WTC11 (cell line): ENCODE measurements at regions not wholly inside any gene's neighbourhood (a gene's known extent, or its start where the extent isn't known, plus 50 kb on each side); places are given as distances from the start of the nearest gene placed in this dataset.

ENCODE experiments used
- ATAC-seq: fragments of 200-7000 bp; cut with Tn5 transposase; 2 replicates; pipeline ENCODE4 v1.10.0; 2021; ENCODE audit warnings: mild to moderate bottlenecking, moderate library complexity
- CTCF ChIA-PET: fragments of 300-600 bp; sonication (Branson Sonifier 250); formaldehyde crosslinking; loops from one replicate; lab custom pipeline; 2021; ENCODE audit warnings: antibody characterized with exemption; lab: Charles Lee
- POLR2A ChIA-PET: fragments of 350-600 bp; sonication (Branson Sonifier 250); formaldehyde crosslinking; loops from one replicate; lab custom pipeline; 2021; ENCODE audit warnings: antibody characterized with exemption; lab: Charles Lee
- DNase-seq: peaks from one replicate; pipeline ENCODE4 v3.0.0; 2021; ENCODE audit warnings: low spot score
- H3K27ac Mint-ChIP-seq: 2 replicates; pipeline ENCODE4 v1.8.0; 2021; ENCODE audit warnings: mixed read lengths
- H3K27me3 Mint-ChIP-seq: 2 replicates; pipeline ENCODE4 v1.8.0; 2021; ENCODE audit warnings: low read depth, mild to moderate bottlenecking, moderate library complexity, mixed read lengths
- H3K36me3 Mint-ChIP-seq: 2 replicates; pipeline ENCODE4 v1.8.0; 2021; ENCODE audit warnings: mixed read lengths
- H3K4me1 Mint-ChIP-seq: 2 replicates; pipeline ENCODE4 v1.8.0; 2022; ENCODE audit warnings: mixed read lengths
- H3K4me3 Mint-ChIP-seq: 2 replicates; pipeline ENCODE4 v1.8.0; 2021; ENCODE audit warnings: mild to moderate bottlenecking, moderate library complexity, mixed read lengths
- H3K9me3 Mint-ChIP-seq: 2 replicates; pipeline ENCODE4 v1.8.0; 2021; ENCODE audit warnings: mixed read lengths
- ELF4 ChIP-seq: sonication (generic); formaldehyde crosslinking; IDR thresholded peaks from 2 replicates; pipeline ENCODE4 v1.8.1; 2022; ENCODE audit warnings: low read depth, mild to moderate bottlenecking, moderate library complexity, missing genetic modification reagents
- FOXP1 ChIP-seq: sonication (generic); formaldehyde crosslinking; IDR thresholded peaks from 2 replicates; pipeline ENCODE4 v1.8.0; 2022; ENCODE audit warnings: missing genetic modification reagents, mild to moderate bottlenecking, moderate library complexity, borderline replicate concordance
- HMGA2 ChIP-seq: fragments of 250-450 bp; sonication (Bioruptor Pico); IDR thresholded peaks from 2 replicates; pipeline ENCODE4 v1.4.0; 2021; ENCODE audit warnings: mild to moderate bottlenecking, moderate library complexity
- JUN ChIP-seq: sonication (generic); formaldehyde crosslinking; IDR thresholded peaks from 2 replicates; pipeline ENCODE4 v1.8.0; 2023; ENCODE audit warnings: mild to moderate bottlenecking, missing genetic modification reagents
- NR2C2 ChIP-seq: sonication (generic); formaldehyde crosslinking; IDR thresholded peaks from 2 replicates; pipeline ENCODE4 v1.8.0; 2022; ENCODE audit warnings: mild to moderate bottlenecking, missing genetic modification reagents
- RELA ChIP-seq: sonication (generic); formaldehyde crosslinking; IDR thresholded peaks from 2 replicates; pipeline ENCODE4 v1.8.1; 2022; ENCODE audit warnings: missing genetic modification reagents, mild to moderate bottlenecking, borderline replicate concordance
- SMAD4 ChIP-seq: sonication (generic); formaldehyde crosslinking; IDR thresholded peaks from 2 replicates; pipeline ENCODE4 v1.8.0; 2022; ENCODE audit warnings: mild to moderate bottlenecking, missing genetic modification reagents
- SP1 ChIP-seq: sonication (generic); formaldehyde crosslinking; conservative IDR thresholded peaks from 2 replicates; pipeline ENCODE4 v1.8.1; 2022; ENCODE audit warnings: missing genetic modification reagents
- ZNF138 ChIP-seq: sonication (generic); formaldehyde crosslinking; conservative IDR thresholded peaks from 2 replicates; pipeline ENCODE4 v1.8.1; 2022; ENCODE audit warnings: mild to moderate bottlenecking, moderate library complexity, missing genetic modification reagents
- ZNF396 ChIP-seq: fragments of 250-450 bp; sonication (Bioruptor Pico); IDR thresholded peaks from 2 replicates; pipeline ENCODE4 v1.8.0; 2021; ENCODE audit warnings: mild to moderate bottlenecking, moderate library complexity, borderline replicate concordance
- TF ChIP-seq, protein P1 (sequence below): sonication (generic); formaldehyde crosslinking; IDR thresholded peaks from 2 replicates; pipeline ENCODE4 v1.8.1; 2022; ENCODE audit warnings: mild to moderate bottlenecking, missing genetic modification reagents, moderate library complexity, borderline replicate concordance
- TF ChIP-seq, protein P2 (sequence below): sonication (generic); formaldehyde crosslinking; IDR thresholded peaks from 2 replicates; pipeline ENCODE4 v1.8.1; 2023; ENCODE audit warnings: mild to moderate bottlenecking, missing genetic modification reagents, moderate library complexity
- TF ChIP-seq, protein P3 (sequence below): fragments of 250-450 bp; sonication (Bioruptor Pico); IDR thresholded peaks from 2 replicates; pipeline ENCODE4 v1.9.0; 2021; ENCODE audit warnings: mild to moderate bottlenecking, borderline replicate concordance
- TF ChIP-seq, protein P4 (sequence below): fragments of 250-450 bp; sonication (Bioruptor Pico); IDR thresholded peaks from 2 replicates; pipeline ENCODE4 v1.9.0; 2021; ENCODE audit warnings: mild to moderate bottlenecking
- TF ChIP-seq, protein P5 (sequence below): fragments of 250-450 bp; sonication (Bioruptor Pico); IDR thresholded peaks from 2 replicates; pipeline ENCODE4 v1.9.0; 2021; ENCODE audit warnings: moderate library complexity, mild to moderate bottlenecking, inconsistent platforms, borderline replicate concordance
- TF ChIP-seq, protein P6 (sequence below): sonication (generic); formaldehyde crosslinking; IDR thresholded peaks from 2 replicates; pipeline ENCODE4 v1.8.0; 2023; ENCODE audit warnings: missing genetic modification reagents
- TF ChIP-seq, protein P7 (sequence below): fragments of 250-450 bp; sonication (Bioruptor Pico); conservative IDR thresholded peaks from 2 replicates; pipeline ENCODE4 v1.9.0; 2021; ENCODE audit warnings: mild to moderate bottlenecking
- TF ChIP-seq, protein P8 (sequence below): sonication (generic); formaldehyde crosslinking; conservative IDR thresholded peaks from 2 replicates; pipeline ENCODE4 v1.8.1; 2023; ENCODE audit warnings: mild to moderate bottlenecking, low read depth, missing genetic modification reagents, moderate library complexity
- TF ChIP-seq, protein P9 (sequence below): sonication (generic); formaldehyde crosslinking; IDR thresholded peaks from 2 replicates; pipeline ENCODE4 v1.8.1; 2022; ENCODE audit warnings: mild to moderate bottlenecking, moderate library complexity, missing genetic modification reagents

DNA sequence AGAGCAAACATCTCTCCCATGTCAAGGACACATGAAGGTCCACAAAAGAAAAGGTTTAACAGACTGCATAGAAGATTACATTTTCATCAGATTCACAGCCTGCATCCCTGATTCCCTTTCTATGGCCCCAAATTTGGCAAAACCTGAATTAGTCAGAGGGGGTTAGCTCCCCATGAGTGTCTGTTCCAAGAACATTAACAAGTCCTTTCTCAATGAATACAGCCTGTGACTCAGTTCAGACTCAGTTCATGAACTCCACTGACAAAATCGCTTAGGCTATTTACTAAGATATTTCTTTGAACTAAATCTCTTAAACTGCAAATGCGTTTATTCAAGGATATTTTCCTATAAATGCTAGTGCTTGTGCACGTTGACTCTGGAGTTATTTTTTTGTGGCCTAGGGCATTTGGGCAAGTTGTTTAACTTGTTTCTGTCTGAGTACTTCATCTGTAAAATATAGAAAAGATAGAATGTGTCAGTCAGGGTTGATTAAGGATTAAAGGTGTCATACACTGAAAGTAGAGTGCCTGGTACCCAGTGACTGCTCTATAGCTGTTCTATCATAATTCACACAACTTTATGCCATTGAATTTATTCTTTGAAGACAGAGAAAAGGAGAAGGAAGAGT, 422.6 kb downstream of the HTR1B start (continued):
- TF ChIP-seq, protein P1, sequence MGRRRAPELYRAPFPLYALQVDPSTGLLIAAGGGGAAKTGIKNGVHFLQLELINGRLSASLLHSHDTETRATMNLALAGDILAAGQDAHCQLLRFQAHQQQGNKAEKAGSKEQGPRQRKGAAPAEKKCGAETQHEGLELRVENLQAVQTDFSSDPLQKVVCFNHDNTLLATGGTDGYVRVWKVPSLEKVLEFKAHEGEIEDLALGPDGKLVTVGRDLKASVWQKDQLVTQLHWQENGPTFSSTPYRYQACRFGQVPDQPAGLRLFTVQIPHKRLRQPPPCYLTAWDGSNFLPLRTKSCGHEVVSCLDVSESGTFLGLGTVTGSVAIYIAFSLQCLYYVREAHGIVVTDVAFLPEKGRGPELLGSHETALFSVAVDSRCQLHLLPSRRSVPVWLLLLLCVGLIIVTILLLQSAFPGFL (CRISPR knock-in tag): no peak

DNA sequence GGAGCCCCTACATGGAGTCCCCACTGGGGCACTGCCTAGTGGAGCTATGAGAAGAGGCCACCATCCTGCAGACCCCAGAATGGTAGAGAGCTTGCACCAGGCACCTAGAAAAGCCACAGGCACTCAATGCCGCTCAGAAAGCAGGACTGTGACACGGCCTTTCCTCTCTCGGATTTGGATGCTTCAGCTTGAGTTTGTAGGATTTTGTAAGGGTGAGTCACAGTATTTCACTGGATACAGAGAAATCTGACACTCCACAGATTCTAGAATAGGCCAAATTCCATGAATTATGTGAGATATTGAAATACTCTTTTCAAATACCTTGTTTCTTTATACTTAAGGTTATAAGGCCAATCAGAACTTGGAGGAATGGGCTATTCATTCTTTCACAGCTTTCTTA, 424.5 kb downstream of the HTR1B start:
- Mint-ChIP-seq H3K9me3 (peaks cover 34% of the 10 kb centered on the region), H3K4me3 (no peak overlapping the region), H3K27me3 (peaks cover 4% of the 10 kb centered on the region), H3K27ac (no peak overlapping the region), H3K4me1 (peaks cover 6% of the 10 kb centered on the region), H3K36me3 (peaks cover 14% of the 10 kb centered on the region)
- POLR2A ChIA-PET: no interaction called here
- TF ChIP-seq JUN (CRISPR knock-in tag): no peak
- TF ChIP-seq SMAD4 (CRISPR knock-in tag): no peak
- TF ChIP-seq, protein P2, sequence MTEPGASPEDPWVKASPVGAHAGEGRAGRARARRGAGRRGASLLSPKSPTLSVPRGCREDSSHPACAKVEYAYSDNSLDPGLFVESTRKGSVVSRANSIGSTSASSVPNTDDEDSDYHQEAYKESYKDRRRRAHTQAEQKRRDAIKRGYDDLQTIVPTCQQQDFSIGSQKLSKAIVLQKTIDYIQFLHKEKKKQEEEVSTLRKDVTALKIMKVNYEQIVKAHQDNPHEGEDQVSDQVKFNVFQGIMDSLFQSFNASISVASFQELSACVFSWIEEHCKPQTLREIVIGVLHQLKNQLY (CRISPR knock-in tag): no peak
- TF ChIP-seq, protein P3, sequence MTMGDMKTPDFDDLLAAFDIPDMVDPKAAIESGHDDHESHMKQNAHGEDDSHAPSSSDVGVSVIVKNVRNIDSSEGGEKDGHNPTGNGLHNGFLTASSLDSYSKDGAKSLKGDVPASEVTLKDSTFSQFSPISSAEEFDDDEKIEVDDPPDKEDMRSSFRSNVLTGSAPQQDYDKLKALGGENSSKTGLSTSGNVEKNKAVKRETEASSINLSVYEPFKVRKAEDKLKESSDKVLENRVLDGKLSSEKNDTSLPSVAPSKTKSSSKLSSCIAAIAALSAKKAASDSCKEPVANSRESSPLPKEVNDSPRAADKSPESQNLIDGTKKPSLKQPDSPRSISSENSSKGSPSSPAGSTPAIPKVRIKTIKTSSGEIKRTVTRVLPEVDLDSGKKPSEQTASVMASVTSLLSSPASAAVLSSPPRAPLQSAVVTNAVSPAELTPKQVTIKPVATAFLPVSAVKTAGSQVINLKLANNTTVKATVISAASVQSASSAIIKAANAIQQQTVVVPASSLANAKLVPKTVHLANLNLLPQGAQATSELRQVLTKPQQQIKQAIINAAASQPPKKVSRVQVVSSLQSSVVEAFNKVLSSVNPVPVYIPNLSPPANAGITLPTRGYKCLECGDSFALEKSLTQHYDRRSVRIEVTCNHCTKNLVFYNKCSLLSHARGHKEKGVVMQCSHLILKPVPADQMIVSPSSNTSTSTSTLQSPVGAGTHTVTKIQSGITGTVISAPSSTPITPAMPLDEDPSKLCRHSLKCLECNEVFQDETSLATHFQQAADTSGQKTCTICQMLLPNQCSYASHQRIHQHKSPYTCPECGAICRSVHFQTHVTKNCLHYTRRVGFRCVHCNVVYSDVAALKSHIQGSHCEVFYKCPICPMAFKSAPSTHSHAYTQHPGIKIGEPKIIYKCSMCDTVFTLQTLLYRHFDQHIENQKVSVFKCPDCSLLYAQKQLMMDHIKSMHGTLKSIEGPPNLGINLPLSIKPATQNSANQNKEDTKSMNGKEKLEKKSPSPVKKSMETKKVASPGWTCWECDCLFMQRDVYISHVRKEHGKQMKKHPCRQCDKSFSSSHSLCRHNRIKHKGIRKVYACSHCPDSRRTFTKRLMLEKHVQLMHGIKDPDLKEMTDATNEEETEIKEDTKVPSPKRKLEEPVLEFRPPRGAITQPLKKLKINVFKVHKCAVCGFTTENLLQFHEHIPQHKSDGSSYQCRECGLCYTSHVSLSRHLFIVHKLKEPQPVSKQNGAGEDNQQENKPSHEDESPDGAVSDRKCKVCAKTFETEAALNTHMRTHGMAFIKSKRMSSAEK (CRISPR knock-in tag): no peak
- no peak for TF ChIP-seq ZNF396
- no peak for TF ChIP-seq SP1 (CRISPR knock-in tag)
- TF ChIP-seq, protein P4, sequence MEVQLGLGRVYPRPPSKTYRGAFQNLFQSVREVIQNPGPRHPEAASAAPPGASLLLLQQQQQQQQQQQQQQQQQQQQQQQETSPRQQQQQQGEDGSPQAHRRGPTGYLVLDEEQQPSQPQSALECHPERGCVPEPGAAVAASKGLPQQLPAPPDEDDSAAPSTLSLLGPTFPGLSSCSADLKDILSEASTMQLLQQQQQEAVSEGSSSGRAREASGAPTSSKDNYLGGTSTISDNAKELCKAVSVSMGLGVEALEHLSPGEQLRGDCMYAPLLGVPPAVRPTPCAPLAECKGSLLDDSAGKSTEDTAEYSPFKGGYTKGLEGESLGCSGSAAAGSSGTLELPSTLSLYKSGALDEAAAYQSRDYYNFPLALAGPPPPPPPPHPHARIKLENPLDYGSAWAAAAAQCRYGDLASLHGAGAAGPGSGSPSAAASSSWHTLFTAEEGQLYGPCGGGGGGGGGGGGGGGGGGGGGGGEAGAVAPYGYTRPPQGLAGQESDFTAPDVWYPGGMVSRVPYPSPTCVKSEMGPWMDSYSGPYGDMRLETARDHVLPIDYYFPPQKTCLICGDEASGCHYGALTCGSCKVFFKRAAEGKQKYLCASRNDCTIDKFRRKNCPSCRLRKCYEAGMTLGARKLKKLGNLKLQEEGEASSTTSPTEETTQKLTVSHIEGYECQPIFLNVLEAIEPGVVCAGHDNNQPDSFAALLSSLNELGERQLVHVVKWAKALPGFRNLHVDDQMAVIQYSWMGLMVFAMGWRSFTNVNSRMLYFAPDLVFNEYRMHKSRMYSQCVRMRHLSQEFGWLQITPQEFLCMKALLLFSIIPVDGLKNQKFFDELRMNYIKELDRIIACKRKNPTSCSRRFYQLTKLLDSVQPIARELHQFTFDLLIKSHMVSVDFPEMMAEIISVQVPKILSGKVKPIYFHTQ (CRISPR knock-in tag): no peak
- TF ChIP-seq ZNF138 (CRISPR knock-in tag): no peak
- no peak for TF ChIP-seq HMGA2 (CRISPR knock-in tag)
- TF ChIP-seq, protein P5, sequence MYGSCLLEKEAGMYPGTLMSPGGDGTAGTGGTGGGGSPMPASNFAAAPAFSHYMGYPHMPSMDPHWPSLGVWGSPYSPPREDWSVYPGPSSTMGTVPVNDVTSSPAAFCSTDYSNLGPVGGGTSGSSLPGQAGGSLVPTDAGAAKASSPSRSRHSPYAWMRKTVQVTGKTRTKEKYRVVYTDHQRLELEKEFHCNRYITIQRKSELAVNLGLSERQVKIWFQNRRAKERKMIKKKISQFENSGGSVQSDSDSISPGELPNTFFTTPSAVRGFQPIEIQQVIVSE: no peak
- TF ChIP-seq, protein P6, sequence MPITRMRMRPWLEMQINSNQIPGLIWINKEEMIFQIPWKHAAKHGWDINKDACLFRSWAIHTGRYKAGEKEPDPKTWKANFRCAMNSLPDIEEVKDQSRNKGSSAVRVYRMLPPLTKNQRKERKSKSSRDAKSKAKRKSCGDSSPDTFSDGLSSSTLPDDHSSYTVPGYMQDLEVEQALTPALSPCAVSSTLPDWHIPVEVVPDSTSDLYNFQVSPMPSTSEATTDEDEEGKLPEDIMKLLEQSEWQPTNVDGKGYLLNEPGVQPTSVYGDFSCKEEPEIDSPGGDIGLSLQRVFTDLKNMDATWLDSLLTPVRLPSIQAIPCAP: no peak
- TF ChIP-seq, protein P7, sequence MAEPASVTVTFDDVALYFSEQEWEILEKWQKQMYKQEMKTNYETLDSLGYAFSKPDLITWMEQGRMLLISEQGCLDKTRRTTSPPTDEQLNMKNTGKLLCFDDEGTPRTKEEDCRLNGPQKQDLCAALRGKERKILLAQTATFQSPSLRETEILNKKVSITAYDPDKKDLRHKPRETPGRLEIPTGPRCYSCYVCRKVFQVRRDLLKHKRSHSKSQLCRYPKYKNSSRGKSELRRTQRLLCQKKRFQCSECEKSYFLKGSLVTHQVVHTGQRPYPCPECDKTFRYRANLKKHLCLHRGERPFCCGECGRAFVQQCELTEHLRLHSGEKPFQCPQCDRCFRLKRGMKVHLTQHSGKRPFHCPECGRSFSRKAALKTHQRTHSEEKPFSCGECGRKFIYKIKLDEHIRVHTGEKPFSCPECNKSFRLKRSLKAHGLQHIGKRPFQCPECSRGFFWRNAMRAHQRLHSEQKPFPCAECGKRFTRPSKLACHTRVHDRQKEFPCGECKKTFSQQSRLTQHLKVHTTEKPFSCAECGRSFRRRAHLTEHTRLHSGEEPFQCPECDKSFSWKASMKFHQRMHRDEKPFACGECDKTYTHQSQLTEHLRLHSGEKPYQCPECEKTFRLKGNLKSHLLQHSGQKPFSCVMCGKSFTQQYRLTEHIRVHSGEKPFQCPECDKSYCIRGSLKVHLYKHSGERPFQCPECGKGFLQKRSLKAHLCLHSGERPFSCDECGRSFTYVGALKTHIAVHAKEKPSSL (CRISPR knock-in tag): no peak
- TF ChIP-seq, protein P8, sequence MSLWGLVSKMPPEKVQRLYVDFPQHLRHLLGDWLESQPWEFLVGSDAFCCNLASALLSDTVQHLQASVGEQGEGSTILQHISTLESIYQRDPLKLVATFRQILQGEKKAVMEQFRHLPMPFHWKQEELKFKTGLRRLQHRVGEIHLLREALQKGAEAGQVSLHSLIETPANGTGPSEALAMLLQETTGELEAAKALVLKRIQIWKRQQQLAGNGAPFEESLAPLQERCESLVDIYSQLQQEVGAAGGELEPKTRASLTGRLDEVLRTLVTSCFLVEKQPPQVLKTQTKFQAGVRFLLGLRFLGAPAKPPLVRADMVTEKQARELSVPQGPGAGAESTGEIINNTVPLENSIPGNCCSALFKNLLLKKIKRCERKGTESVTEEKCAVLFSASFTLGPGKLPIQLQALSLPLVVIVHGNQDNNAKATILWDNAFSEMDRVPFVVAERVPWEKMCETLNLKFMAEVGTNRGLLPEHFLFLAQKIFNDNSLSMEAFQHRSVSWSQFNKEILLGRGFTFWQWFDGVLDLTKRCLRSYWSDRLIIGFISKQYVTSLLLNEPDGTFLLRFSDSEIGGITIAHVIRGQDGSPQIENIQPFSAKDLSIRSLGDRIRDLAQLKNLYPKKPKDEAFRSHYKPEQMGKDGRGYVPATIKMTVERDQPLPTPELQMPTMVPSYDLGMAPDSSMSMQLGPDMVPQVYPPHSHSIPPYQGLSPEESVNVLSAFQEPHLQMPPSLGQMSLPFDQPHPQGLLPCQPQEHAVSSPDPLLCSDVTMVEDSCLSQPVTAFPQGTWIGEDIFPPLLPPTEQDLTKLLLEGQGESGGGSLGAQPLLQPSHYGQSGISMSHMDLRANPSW (CRISPR knock-in tag): no peak
- TF ChIP-seq ELF4: no peak
- TF ChIP-seq, protein P9, sequence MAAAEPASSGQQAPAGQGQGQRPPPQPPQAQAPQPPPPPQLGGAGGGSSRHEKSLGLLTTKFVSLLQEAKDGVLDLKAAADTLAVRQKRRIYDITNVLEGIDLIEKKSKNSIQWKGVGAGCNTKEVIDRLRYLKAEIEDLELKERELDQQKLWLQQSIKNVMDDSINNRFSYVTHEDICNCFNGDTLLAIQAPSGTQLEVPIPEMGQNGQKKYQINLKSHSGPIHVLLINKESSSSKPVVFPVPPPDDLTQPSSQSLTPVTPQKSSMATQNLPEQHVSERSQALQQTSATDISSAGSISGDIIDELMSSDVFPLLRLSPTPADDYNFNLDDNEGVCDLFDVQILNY (CRISPR knock-in tag): no peak
- TF ChIP-seq NR2C2: no peak
- TF ChIP-seq RELA (CRISPR knock-in tag): no peak
- no peak for TF ChIP-seq FOXP1
- CTCF ChIA-PET: no interaction called here
- DNase-seq (no peak), ATAC-seq (no peak)
